ENCODE measurements at regions not wholly inside any gene's neighbourhood (a gene's known extent, or its start where the extent isn't known, plus 50 kb on each side); places are given as distances from the start of the nearest gene placed in this dataset.

- no peak for DNase-seq (ENCODE audit: low spot score)
Measured at GRCh38 chr18:41353777-41354528, 601.1 kb upstream of the PIK3C3 start.

- no peak for DNase-seq (ENCODE audit: low spot score)
Measured at GRCh38 chr18:41351430-41351829, 603.6 kb upstream of the PIK3C3 start.

- DNase-seq (ENCODE audit: low spot score) = no peak
Measured at GRCh38 chr18:41347057-41347456, 608.0 kb upstream of the PIK3C3 start.

- DNase-seq (ENCODE audit: low spot score) = no peak
Measured at GRCh38 chr18:41343808-41344207, 611.2 kb upstream of the PIK3C3 start.

- no peak for DNase-seq (ENCODE audit: low spot score)
Measured at GRCh38 chr18:41338341-41338740, 616.7 kb upstream of the PIK3C3 start.

- no peak for DNase-seq (ENCODE audit: low spot score)
Measured at GRCh38 chr18:41331661-41332060, 623.4 kb upstream of the PIK3C3 start.

GRCh38 chr18:41326311-41326710 is 628.7 kb upstream of the PIK3C3 start:
- no peak for DNase-seq (ENCODE audit: low spot score)

DNA sequence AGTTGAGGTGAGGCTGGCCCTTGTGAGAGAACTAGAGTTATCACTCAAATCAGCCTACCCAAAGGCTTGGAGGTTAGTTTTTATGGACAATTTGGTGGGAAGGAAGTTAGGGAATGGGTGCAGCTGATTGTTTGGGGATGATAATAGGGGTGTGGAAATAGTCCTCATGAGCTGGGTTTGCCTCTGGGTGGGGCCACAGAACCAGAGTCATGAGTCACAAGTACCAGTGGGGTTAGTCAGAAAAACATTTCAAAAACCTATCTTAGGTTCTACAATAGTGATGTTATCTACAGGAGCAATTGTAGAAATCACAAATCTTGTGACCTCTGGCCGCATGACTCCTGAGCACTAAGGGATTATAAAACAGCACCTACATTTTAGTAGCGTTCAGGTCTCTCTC is 630.1 kb upstream of the PIK3C3 start:
- DNase-seq (ENCODE audit: low spot score) = no peak

DNA sequence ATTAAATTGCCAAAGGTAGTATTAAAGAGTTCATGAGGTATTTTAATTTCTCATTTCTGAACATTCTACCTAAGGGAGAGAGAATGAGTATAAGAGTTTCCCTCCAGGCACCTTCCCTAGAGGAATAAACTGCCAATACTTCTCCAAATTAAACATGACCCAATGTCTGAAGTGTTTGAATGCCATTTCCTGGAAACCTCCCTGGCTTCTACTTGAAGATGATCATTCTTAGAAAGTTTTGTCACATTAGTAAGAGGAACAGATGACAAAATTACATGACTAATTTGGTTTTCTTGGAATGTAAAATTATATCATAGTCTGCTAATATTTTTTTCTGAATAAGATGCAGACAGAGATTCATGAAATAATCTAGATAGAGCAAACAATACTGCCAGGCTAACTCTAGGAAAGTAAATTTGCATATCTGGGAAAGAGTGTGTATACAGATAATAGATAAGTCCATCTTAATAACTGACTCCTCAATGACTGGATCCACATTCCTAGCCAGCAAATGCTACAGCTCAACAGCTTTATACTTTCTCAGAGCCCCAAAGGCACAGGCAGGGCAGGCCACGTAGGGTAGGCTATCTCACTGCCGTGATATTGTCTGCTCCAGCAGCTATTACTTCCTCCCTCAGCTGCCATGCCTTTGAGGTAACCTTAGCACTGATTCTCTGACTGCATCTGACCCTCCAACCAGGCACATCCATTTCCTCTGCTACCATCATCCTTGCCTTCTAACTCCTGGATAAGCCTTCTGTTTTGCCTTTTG is 630.8 kb upstream of the PIK3C3 start:
- no peak for DNase-seq (ENCODE audit: low spot score)

- no peak for DNase-seq (ENCODE audit: low spot score)
Measured at GRCh38 chr18:41323044-41323443, 632.0 kb upstream of the PIK3C3 start.

- no peak for DNase-seq (ENCODE audit: low spot score)
Measured at GRCh38 chr18:41320100-41320499, 634.9 kb upstream of the PIK3C3 start.

DNA sequence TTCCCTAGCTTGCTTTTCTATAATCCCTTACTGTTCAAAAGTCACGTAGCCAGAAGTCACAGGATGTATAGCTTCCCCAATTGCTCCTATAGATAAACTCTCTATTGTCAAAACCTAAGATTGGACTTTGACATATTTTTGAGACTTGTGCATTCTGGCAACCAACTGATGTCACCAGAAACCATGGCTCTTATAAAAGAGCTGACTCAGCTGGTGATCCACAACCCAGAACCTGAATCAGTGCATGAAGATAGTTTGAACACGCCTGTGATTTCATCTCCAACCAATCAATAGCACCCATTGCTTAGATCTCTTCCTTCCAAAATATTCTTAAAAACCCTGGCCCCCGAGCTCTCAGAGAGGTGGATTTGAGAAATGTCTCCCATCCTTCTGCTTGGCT is 639.9 kb upstream of the PIK3C3 start:
- no peak for DNase-seq (ENCODE audit: low spot score)

- DNase-seq (ENCODE audit: low spot score) = no peak
Measured at GRCh38 chr18:41311571-41312547, 643.2 kb upstream of the PIK3C3 start.

DNA sequence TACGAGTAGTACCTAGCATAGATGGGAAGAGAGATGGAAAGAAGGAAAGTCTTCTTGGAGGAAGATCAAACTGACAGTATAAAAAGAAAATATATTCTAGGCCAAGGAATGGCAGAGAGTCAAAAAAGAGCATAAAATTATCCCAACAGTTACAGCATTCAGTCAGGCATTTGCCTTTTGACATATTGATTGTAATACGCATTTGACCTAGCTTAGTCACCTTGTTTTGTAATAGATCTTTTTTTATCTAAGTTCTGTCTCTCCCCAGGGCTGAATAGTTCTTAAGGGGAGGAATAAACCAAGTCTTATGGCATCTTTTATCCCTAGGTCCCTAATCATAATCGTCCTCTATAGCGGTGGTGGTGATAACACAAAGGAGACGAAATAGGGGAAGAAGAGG is 657.3 kb upstream of the PIK3C3 start:
- DNase-seq (ENCODE audit: low spot score) = no peak

- DNase-seq (ENCODE audit: low spot score) = no peak
Measured at GRCh38 chr18:41269294-41269693, 685.7 kb upstream of the PIK3C3 start.

GRCh38 chr18:41268271-41268670 is 686.8 kb upstream of the PIK3C3 start:
- DNase-seq (ENCODE audit: low spot score) = no peak

GRCh38 chr18:41266616-41267015 is 688.4 kb upstream of the PIK3C3 start:
- DNase-seq (ENCODE audit: low spot score) = no peak

GRCh38 chr18:41266204-41266603 is 688.8 kb upstream of the PIK3C3 start:
- no peak for DNase-seq (ENCODE audit: low spot score)

GRCh38 chr18:41265047-41265446 is 690.0 kb upstream of the PIK3C3 start:
- DNase-seq (ENCODE audit: low spot score) = no peak

DNA sequence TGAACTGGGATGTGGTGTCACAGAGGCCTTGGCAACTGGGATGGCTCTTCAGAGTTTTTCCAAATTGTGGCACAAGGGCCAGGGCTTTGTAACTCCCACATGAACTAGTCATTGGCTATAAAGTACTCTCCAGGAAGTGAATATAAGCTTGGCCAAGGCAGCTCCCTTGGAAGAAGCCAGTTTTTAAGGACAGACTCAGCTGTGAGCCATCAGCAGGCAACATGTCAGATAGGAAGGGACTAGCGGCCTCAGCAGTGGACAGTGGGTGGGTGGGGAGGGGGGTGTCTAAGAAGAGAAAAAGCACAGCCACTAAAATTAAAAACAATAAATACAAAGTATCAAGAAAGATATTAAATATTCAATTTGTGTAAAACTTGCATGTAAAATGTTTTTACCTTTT is 691.1 kb upstream of the PIK3C3 start:
- no peak for DNase-seq (ENCODE audit: low spot score)

DNA sequence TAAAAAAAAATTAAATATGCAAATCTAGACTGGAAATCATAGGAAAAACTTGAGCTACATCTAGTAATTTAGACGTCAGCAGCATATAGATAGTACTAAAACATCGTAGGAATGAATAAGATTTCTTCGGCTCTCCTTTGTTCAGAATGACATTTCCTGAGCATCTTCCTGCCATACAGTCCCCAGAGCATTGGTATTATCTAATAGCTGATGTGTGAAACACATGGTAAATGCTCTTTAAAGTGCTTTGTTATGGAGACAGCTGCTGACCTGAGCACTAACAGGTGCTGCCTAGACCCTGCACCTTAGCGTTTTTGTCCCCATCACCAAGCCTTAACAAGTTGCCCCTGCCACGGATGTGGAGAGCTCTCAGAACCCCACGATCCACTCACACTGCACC is 692.3 kb upstream of the PIK3C3 start:
- DNase-seq (ENCODE audit: low spot score) = no peak

GRCh38 chr18:41244591-41245037 is 710.4 kb upstream of the PIK3C3 start:
- DNase-seq (ENCODE audit: low spot score) = no peak
